Breast epithelium (tissue), 4 donors: ENCODE measurements at regions not wholly inside any gene's neighbourhood (a gene's known extent, or its start where the extent isn't known, plus 50 kb on each side); places are given as distances from the start of the nearest gene placed in this dataset.

Source experiments
- DNase-seq, 2 donors: peaks; one replicate each; pipeline ENCODE4 v3.0.0-alpha.2; 2019; ENCODE audit warnings: low spot score in 2 of 2
- H3K27ac ChIP-seq, 2 donors: fragments of 200-600 bp; sonication (generic) in 1 of 2; one replicate each; pipeline ENCODE4 v1.5.1; 2016 to 2019; ENCODE audit warnings: mild to moderate bottlenecking in 1 of 2
- H3K27me3 ChIP-seq, 2 donors: fragments of 200-600 bp; sonication (generic) in 1 of 2; one replicate each; pipeline versions ENCODE4 v1.5.1 to v1.6.0; 2017 to 2019; ENCODE audit warnings: control low read depth in 1 of 2, mild to moderate bottlenecking in 1 of 2
- H3K36me3 ChIP-seq: fragments of 200-600 bp; one replicate; pipeline ENCODE4 v1.5.1; 2019
- H3K4me1 ChIP-seq, 2 donors: fragments of 200-600 bp; sonication (generic); one replicate each; pipeline ENCODE4 v1.5.1; 2016 to 2019; ENCODE audit warnings: control low read depth in 1 of 2
- H3K4me3 ChIP-seq, 3 donors: fragments of 200-600 bp; sonication (generic); 1 replicate in 2 of 3; 2 replicates in 1 of 3; pipeline ENCODE4 v1.5.1; 2016 to 2019; ENCODE audit warnings: mild to moderate bottlenecking in 3 of 3, moderate library complexity in 2 of 3
- H3K9me3 ChIP-seq, 2 donors: fragments of 200-600 bp; sonication (generic) in 1 of 2; one replicate each; pipeline ENCODE4 v1.5.1; 2016 to 2019; ENCODE audit warnings: control low read depth in 1 of 2
- CTCF ChIP-seq, 3 donors: fragments of 450-650 bp; IDR thresholded peaks; one replicate each; pipeline ENCODE4 v1.5.1; 2016 to 2017; ENCODE audit warnings: antibody characterized with exemption in 3 of 3, mild to moderate bottlenecking in 3 of 3, moderate library complexity in 3 of 3
- POLR2A ChIP-seq: fragments of 450-650 bp; IDR thresholded peaks from one replicate; pipeline ENCODE4 v1.6.1; 2016; ENCODE audit warnings: antibody characterized with exemption, mild to moderate bottlenecking, moderate library complexity
- POLR2AphosphoS5 ChIP-seq, 3 donors: sonication (generic); formaldehyde crosslinking; IDR thresholded peaks; one replicate each; pipeline ENCODE4 v1.6.1; 2017; ENCODE audit warnings: antibody characterized with exemption in 3 of 3
- intact Hi-C: fragments of 100-400 bp; cut with DNase I; formaldehyde crosslinking; loops from one replicate; pipeline ENCODE4 v1.15.1; 2023; ENCODE audit warnings: low total_unique reads

- Histone ChIP-seq H3K27me3 (no peaks in the 10 kb centered on the region), H3K36me3 (no peaks in the 10 kb centered on the region), H3K4me3 (no peak overlapping the region), H3K27ac (no peak overlapping the region), H3K9me3 (peaks cover 3 to 9% of the 10 kb centered on the region in 2 donors), H3K4me1 (no peaks in the 10 kb centered on the region)
- TF ChIP-seq POLR2A = no peak
- no peak for TF ChIP-seq CTCF (IDR thresholded peaks at IDR 0.05)
- TF ChIP-seq POLR2AphosphoS5 (IDR thresholded peaks at IDR 0.05) = no peak
- DNase-seq = no peak
- intact Hi-C loops = no loop called here
Measured at GRCh38 chr5:74098941-74099340, 472.9 kb downstream of the ARHGEF28 start.

DNA sequence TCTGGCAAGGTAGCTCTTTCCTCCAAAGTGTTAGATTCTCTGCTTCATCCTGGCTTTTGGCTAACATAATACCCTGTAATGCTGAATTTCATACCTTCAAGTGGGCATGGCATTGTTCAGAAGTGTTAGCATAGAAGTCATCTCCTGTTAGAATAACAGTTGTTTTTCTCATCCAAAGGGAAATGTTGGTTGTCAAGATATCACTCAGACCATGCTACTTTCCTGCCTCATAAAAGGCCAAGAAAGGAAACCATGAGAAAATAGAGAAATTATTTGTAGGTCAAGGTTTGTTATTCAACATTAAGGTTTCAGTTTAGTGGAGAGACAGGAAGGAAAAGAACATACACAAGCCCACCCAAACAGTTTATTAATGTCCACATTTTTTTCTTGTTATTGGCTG is 472.5 kb downstream of the ARHGEF28 start:
- DNase-seq = no peak
- Histone ChIP-seq H3K27me3 (no peaks in the 10 kb centered on the region), H3K4me3 (no peak overlapping the region), H3K27ac (no peak overlapping the region), H3K4me1 (no peaks in the 10 kb centered on the region), H3K9me3 (peaks cover 3 to 9% of the 10 kb centered on the region in 2 donors), H3K36me3 (no peaks in the 10 kb centered on the region)
- TF ChIP-seq CTCF (IDR thresholded peaks at IDR 0.05) = no peak
- no peak for TF ChIP-seq POLR2AphosphoS5 (IDR thresholded peaks at IDR 0.05)
- TF ChIP-seq POLR2A = no peak
- intact Hi-C loops = no loop called here

- TF ChIP-seq POLR2AphosphoS5 (IDR thresholded peaks at IDR 0.05) = no peak
- TF ChIP-seq POLR2A = no peak
- no peak for TF ChIP-seq CTCF (IDR thresholded peaks at IDR 0.05)
- Histone ChIP-seq H3K4me3 (no peak overlapping the region), H3K9me3 (peaks cover 3 to 9% of the 10 kb centered on the region in 2 donors), H3K27ac (no peak overlapping the region), H3K27me3 (no peaks in the 10 kb centered on the region), H3K36me3 (no peaks in the 10 kb centered on the region), H3K4me1 (no peaks in the 10 kb centered on the region)
- no peak for DNase-seq
- intact Hi-C loops = no loop called here
Measured at GRCh38 chr5:74096325-74096724, 470.3 kb downstream of the ARHGEF28 start.

GRCh38 chr5:74095871-74096270 is 469.9 kb downstream of the ARHGEF28 start:
- TF ChIP-seq POLR2AphosphoS5 (IDR thresholded peaks at IDR 0.05) (no peak), CTCF (IDR thresholded peaks at IDR 0.05) (no peak), POLR2A (no peak)
- no peaks in the 10 kb centered on the region for H3K4me1 ChIP-seq
- DNase-seq = no peak
- H3K27ac ChIP-seq = no peak overlapping the region
- H3K36me3 ChIP-seq = no peaks in the 10 kb centered on the region
- H3K9me3 ChIP-seq = peaks cover 3 to 9% of the 10 kb centered on the region in 2 donors
- no peaks in the 10 kb centered on the region for H3K27me3 ChIP-seq
- no peak overlapping the region for H3K4me3 ChIP-seq
- intact Hi-C loops = no loop called here

GRCh38 chr5:74094782-74095108 is 468.7 kb downstream of the ARHGEF28 start:
- intact Hi-C loops = no loop called here
- Histone ChIP-seq H3K27me3 (no peaks in the 10 kb centered on the region), H3K9me3 (peaks cover 3 to 7% of the 10 kb centered on the region in 2 donors), H3K27ac (no peak overlapping the region), H3K4me3 (no peak overlapping the region), H3K4me1 (no peaks in the 10 kb centered on the region), H3K36me3 (no peaks in the 10 kb centered on the region)
- no peak for DNase-seq
- TF ChIP-seq POLR2A = no peak
- TF ChIP-seq POLR2AphosphoS5 (IDR thresholded peaks at IDR 0.05) = no peak
- TF ChIP-seq CTCF (IDR thresholded peaks at IDR 0.05) = no peak
